ENCODE measurements at regions not wholly inside any gene's neighbourhood (a gene's known extent, or its start where the extent isn't known, plus 50 kb on each side); places are given as distances from the start of the nearest gene placed in this dataset.

- TF ChIP-seq POLR2AphosphoS5 (IDR thresholded peaks at IDR 0.05) (no peak), CTCF (IDR thresholded peaks at IDR 0.05) (no peak)
These were observed 81.0 kb upstream of the ALCAM start for GRCh38 chr3:105285653-105286241.
